Pancreas (tissue), 10 donors: ENCODE measurements at regions not wholly inside any gene's neighbourhood (a gene's known extent, or its start where the extent isn't known, plus 50 kb on each side); places are given as distances from the start of the nearest gene placed in this dataset.

Experiments
- ATAC-seq, 4 donors: fragments of 200-7000 bp; cut with Tn5 transposase; one replicate each; pipeline versions ENCODE4 v1.8.0 to v1.9.1; 2020; ENCODE audit warnings: mild to moderate bottlenecking in 4 of 4, moderate library complexity in 4 of 4
- DNase-seq, 6 donors: peaks; one replicate each; pipeline ENCODE4 v3.0.0-alpha.2; 2020
- FAIRE-seq: peaks from 2 replicates; lab custom pipeline; 2012; peaks lifted over from hg19 to GRCh38; lab: Jason Lieb, UNC
- H3K27ac ChIP-seq, 4 donors: fragments of 200-600 bp; sonication (generic); 1 replicate in 3 of 4; 2 replicates in 1 of 4; pipeline versions ENCODE4 v1.5.0 to v1.8.0; 2020
- H3K27me3 ChIP-seq, 4 donors: fragments of 200-600 bp; one replicate each; pipeline ENCODE4 v1.8.0; 2021
- H3K36me3 ChIP-seq, 3 donors: fragments of 200-600 bp; sonication (generic) in 1 of 3; one replicate each; pipeline versions ENCODE4 v1.5.0 to v1.8.0; 2020 to 2021
- H3K4me1 ChIP-seq, 3 donors: fragments of 200-600 bp; one replicate each; pipeline ENCODE4 v1.8.0; 2021
- H3K4me3 ChIP-seq, 4 donors: fragments of 200-600 bp; sonication (generic) in 2 of 4; one replicate each; pipeline versions ENCODE4 v1.5.0 to v1.8.0; 2020 to 2021
- H3K9me3 ChIP-seq, 4 donors: fragments of 200-600 bp; one replicate each; pipeline ENCODE4 v1.8.0; 2021
- CTCF ChIP-seq, 4 donors: fragments of 200-600 bp; sonication (generic) in 3 of 4; IDR thresholded peaks; one replicate each; pipeline versions ENCODE4 v1.5.0 to v1.8.0; 2021; ENCODE audit warnings: antibody characterized with exemption in 4 of 4
- WGBS, 2 donors: extraction: QIAGEN DNeasy Blood & Tissue Kit; methylation state at CpG; one replicate each; pipeline ENCODE4 v1.1.7; 2013; 5-methylcytosine and 5-hydroxymethylcytosine counted together
- intact Hi-C, 3 donors: fragments of 100-400 bp; cut with DNase I; formaldehyde crosslinking; loops; one replicate each; pipeline versions ENCODE4 v1.11.1 to v1.14.2; 2022
- donor health status: healthy with polysubstance abuse.
- donor health status: DM: no; HTN: no; CAD: no; lungs with moderate emphysema.
- donor health status: DM: no; HTN: no; CAD: no.
- donor health status: control.
- donor health status: control.
- donor health status: Bipolar disorder and iron deficiency.
- donor health status: DM: yes; HTN: yes; CAD: no.
- donor health status: DM: no; HTN: no; CAD: no.
- donor health status: DM: no; HTN: no; CAD: no.
- donor health status: DM: yes; HTN: yes; CAD: no.

GRCh38 chr3:99249627-99250026 is 348.1 kb upstream of the DCBLD2 start:
- Histone ChIP-seq H3K9me3 (no peaks in the 10 kb centered on the region), H3K4me1 (no peaks in the 10 kb centered on the region), H3K27ac (no peak overlapping the region), H3K36me3 (no peaks in the 10 kb centered on the region), H3K27me3 (no peaks in the 10 kb centered on the region), H3K4me3 (no peak overlapping the region)
- no peak for TF ChIP-seq CTCF (IDR thresholded peaks at IDR 0.05)
- 73 to 85% methylated on average over 6 of the region's 6 CpGs for WGBS, 2 donors
- FAIRE-seq (no peak), DNase-seq (no peak), ATAC-seq (no peak)
- intact Hi-C loops = no loop called here

- Histone ChIP-seq H3K27ac (no peak overlapping the region), H3K4me3 (no peak overlapping the region), H3K9me3 (no peaks in the 10 kb centered on the region), H3K36me3 (no peaks in the 10 kb centered on the region), H3K4me1 (no peaks in the 10 kb centered on the region), H3K27me3 (no peaks in the 10 kb centered on the region)
- DNase-seq (no peak), ATAC-seq (no peak), FAIRE-seq (no peak)
- 23 to 52% methylated on average over 1 of the region's 1 CpG for WGBS, 2 donors
- intact Hi-C loops = no loop called here
- no peak for TF ChIP-seq CTCF (IDR thresholded peaks at IDR 0.05)
These were observed 347.4 kb upstream of the DCBLD2 start for GRCh38 chr3:99248913-99249312.

DNA sequence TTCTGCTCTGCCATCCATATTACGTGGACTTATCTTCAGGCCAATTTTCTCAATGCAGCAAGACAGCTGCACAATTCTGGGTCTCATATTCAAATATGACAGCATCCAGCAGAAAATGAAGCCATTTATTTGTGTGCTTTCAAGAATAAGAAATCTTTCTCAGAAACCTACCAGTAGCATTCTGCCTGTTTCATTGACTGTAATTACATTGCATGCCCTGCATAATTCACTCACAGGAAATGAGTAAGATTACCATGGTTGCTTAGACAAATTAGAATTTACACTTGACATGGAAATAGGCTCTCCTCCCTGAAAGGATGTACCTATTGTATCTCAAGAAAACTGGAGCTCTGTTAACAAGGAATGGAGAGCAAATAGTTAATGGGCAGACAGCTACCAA is 346.6 kb upstream of the DCBLD2 start:
- FAIRE-seq (no peak), ATAC-seq (no peak), DNase-seq (no peak)
- Histone ChIP-seq H3K9me3 (no peaks in the 10 kb centered on the region), H3K36me3 (no peaks in the 10 kb centered on the region), H3K27me3 (no peaks in the 10 kb centered on the region), H3K4me1 (no peaks in the 10 kb centered on the region), H3K27ac (no peak overlapping the region), H3K4me3 (no peak overlapping the region)
- 33 to 51% methylated on average over 1 of the region's 1 CpG for WGBS, 2 donors
- intact Hi-C loops = no loop called here
- TF ChIP-seq CTCF (IDR thresholded peaks at IDR 0.05) = no peak

DNA sequence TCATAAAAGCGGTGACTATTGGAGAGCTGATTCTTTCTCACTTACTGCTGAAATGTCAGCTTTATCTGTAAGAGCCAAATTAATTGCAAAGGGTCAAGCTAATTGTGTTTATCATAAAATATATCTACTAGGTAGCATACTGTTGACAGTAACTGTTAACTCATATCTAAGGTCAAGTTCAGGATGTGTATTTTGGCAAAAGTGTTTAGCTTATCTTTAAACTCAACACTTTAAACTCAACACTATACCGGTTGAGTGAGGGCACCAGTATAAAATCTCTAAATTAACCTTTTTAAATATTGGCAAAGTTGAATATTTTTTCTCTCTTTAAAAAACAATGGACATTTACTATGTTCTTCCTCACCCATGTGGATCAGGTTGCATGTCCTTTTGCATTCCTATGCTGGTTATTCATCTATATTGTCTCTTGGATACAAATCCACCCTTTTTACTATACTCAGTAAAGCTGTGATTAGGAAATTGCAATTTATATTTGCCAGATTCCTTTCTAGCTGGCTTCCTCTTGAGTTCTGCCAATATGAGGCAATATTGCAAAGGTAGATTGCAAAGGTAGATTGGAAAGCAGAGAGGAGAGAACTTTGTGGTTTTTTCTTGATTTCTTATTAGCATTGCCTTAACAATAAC is 344.6 kb upstream of the DCBLD2 start:
- Histone ChIP-seq H3K4me1 (no peaks in the 10 kb centered on the region), H3K27me3 (no peaks in the 10 kb centered on the region), H3K36me3 (no peaks in the 10 kb centered on the region), H3K9me3 (no peaks in the 10 kb centered on the region), H3K27ac (no peak overlapping the region), H3K4me3 (no peak overlapping the region)
- 16 to 21% methylated on average over 2 of the region's 2 CpGs for WGBS, 2 donors
- DNase-seq = no peak
- intact Hi-C loops = no loop called here
- no peak for ATAC-seq
- no peak for TF ChIP-seq CTCF (IDR thresholded peaks at IDR 0.05)
- FAIRE-seq = no peak

DNA sequence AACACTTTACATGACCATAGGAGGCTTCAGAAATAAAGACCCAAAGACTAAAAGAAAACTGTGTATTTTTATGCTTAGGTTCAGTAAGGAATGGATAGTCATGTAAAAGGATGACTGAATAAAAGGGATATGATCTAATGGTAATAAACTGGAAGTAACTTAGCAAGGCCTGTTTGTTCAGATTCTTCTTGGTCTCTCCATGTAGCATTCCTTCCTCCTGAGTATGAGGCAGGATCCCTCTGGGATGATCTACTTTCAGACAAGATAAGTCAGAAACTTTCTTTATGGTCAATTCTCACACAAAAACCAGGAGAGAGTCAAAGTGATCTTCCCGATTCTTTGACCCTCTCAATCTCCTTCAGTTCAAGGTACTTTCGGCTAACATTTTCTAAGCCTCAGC is 340.8 kb upstream of the DCBLD2 start:
- intact Hi-C loops = no loop called here
- H3K4me3 ChIP-seq = no peak overlapping the region
- ATAC-seq (no peak), FAIRE-seq (no peak), DNase-seq (no peak)
- no peaks in the 10 kb centered on the region for H3K9me3 ChIP-seq
- no peak for TF ChIP-seq CTCF (IDR thresholded peaks at IDR 0.05)
- WGBS, 2 donors = 65 to 80% methylated on average over 2 of the region's 2 CpGs
- no peak overlapping the region for H3K27ac ChIP-seq
- no peaks in the 10 kb centered on the region for H3K36me3 ChIP-seq
- H3K4me1 ChIP-seq = no peaks in the 10 kb centered on the region
- H3K27me3 ChIP-seq = no peaks in the 10 kb centered on the region
